ENCODE measurements at regions not wholly inside any gene's neighbourhood (a gene's known extent, or its start where the extent isn't known, plus 50 kb on each side); places are given as distances from the start of the nearest gene placed in this dataset.

GRCh38 chr17:15124746-15125145 lies 140.4 kb downstream of the PMP22 start:
- H3K4me3 ChIP-seq = no peak overlapping the region
- no peaks in the 10 kb centered on the region for H3K4me1 ChIP-seq
- intact Hi-C loops (cut with DNase I) = no loop called here
- TF ChIP-seq CTCF (IDR thresholded peaks at IDR 0.05) = no peak
- WGBS, 2 donors = 62 to 85% methylated on average over 1 of the region's 1 CpG
- ATAC-seq (no peak), DNase-seq (no peak), FAIRE-seq (no peak)
- no peaks in the 10 kb centered on the region for H3K36me3 ChIP-seq
- no peaks in the 10 kb centered on the region for H3K9me3 ChIP-seq
- H3K27ac ChIP-seq = no peak overlapping the region
- peaks cover 0 to 4% (median 0%) of the 10 kb centered on the region in 4 donors for H3K27me3 ChIP-seq

GRCh38 chr17:15124264-15124595 lies 140.9 kb downstream of the PMP22 start:
- no peaks in the 10 kb centered on the region for H3K9me3 ChIP-seq
- H3K27me3 ChIP-seq = peaks cover 0 to 4% (median 0%) of the 10 kb centered on the region in 4 donors
- DNase-seq (no peak), ATAC-seq (no peak), FAIRE-seq (no peak)
- H3K36me3 ChIP-seq = no peaks in the 10 kb centered on the region
- no peak overlapping the region for H3K27ac ChIP-seq
- no peak overlapping the region for H3K4me3 ChIP-seq
- intact Hi-C loops (cut with DNase I) = no loop called here
- no peaks in the 10 kb centered on the region for H3K4me1 ChIP-seq
- 61 to 66% methylated on average over 2 of the region's 2 CpGs for WGBS, 2 donors
- TF ChIP-seq CTCF (IDR thresholded peaks at IDR 0.05) = no peak

- Histone ChIP-seq H3K27me3 (peaks cover 0 to 4% (median 0%) of the 10 kb centered on the region in 4 donors), H3K4me3 (no peak overlapping the region), H3K36me3 (no peaks in the 10 kb centered on the region), H3K4me1 (no peaks in the 10 kb centered on the region), H3K27ac (no peak overlapping the region), H3K9me3 (no peaks in the 10 kb centered on the region)
- ATAC-seq (no peak), DNase-seq (no peak), FAIRE-seq (no peak)
- 60 to 73% methylated on average over 5 of the region's 5 CpGs for WGBS, 2 donors
- intact Hi-C loops (cut with DNase I) = no loop called here
- TF ChIP-seq CTCF (IDR thresholded peaks at IDR 0.05) = no peak
Measured at GRCh38 chr17:15123593-15124263, 141.4 kb downstream of the PMP22 start.

- H3K27ac ChIP-seq = no peak overlapping the region
- H3K9me3 ChIP-seq = no peaks in the 10 kb centered on the region
- WGBS, 2 donors = 63 to 72% methylated on average over 4 of the region's 4 CpGs
- intact Hi-C loops (cut with DNase I) = no loop called here
- H3K4me3 ChIP-seq = no peak overlapping the region
- no peaks in the 10 kb centered on the region for H3K36me3 ChIP-seq
- peaks cover 0 to 6% (median 2%) of the 10 kb centered on the region in 4 donors for H3K27me3 ChIP-seq
- DNase-seq (no peak), FAIRE-seq (no peak), ATAC-seq (no peak)
- no peak for TF ChIP-seq CTCF (IDR thresholded peaks at IDR 0.05)
- H3K4me1 ChIP-seq = no peaks in the 10 kb centered on the region
Measured at GRCh38 chr17:15122857-15123256, 142.3 kb downstream of the PMP22 start.

DNA sequence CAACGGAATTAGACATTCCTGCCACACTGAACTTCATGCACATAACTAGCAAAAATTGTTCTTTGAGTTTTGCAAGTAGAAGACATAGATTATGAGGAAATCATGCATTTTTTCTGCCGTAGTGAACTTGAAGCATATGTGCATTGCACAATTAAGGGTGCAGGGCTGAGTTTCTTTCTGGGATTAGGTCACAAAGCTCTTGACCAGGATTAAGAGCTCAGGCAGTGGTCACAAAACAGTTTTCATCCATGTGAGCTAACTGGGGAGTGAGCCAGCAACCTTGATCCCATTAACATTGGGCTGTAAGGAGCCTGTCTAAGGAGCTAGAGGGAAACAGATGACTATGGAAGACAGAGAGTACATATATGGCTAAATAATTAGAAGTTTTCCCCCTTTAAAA lies 143.7 kb downstream of the PMP22 start:
- Histone ChIP-seq H3K4me1 (no peaks in the 10 kb centered on the region), H3K36me3 (no peaks in the 10 kb centered on the region), H3K9me3 (no peaks in the 10 kb centered on the region), H3K27ac (no peak overlapping the region), H3K27me3 (peaks cover 0 to 6% (median 2%) of the 10 kb centered on the region in 4 donors), H3K4me3 (no peak overlapping the region)
- intact Hi-C loops (cut with DNase I) = no loop called here
- WGBS, 2 donors = 56 to 69% methylated on average over 2 of the region's 2 CpGs
- DNase-seq (no peak), ATAC-seq (no peak), FAIRE-seq (no peak)
- no peak for TF ChIP-seq CTCF (IDR thresholded peaks at IDR 0.05)
